ENCODE measurements at regions not wholly inside any gene's neighbourhood (a gene's known extent, or its start where the extent isn't known, plus 50 kb on each side); places are given as distances from the start of the nearest gene placed in this dataset.

DNA sequence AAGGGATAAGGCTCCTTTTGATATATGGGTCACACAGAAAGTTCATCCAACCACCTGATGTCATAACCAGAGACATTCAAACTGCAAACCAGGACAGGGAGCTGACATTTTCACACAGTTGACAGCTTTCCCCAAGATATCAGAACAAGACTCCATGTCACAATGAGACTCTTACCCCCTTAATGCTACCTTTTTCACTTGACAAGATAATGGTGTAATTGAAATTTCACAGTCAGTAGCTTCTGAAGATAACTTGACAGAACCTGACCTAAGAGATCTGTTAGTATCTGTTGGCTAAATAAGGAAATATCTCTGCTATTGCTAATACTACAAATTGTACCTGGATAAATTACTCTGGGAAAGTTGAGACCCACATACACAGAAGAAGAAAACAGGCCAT lies 187.3 kb downstream of the C12orf50 start:
- no peak for DNase-seq (ENCODE audit: low spot score)

DNA sequence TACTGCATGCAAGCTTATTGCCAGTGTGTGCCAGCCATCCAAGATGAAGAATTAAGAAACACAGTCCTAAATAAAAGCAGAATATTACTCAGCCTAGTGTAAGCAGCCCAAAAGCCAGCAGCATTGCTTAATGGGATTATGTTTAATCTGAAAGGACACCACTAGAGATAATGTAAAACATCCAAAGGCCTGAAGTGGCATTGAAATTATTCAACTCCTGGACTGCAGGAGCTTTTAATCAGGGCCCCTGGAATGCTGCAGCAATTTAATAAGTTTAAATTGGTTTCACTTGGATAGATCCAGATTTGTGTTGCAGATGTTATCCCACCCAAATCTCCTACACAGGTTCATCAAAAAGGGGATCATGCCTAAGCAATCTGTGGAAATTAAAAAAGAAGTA lies 193.0 kb downstream of the C12orf50 start:
- no peak for DNase-seq (ENCODE audit: low spot score)

DNA sequence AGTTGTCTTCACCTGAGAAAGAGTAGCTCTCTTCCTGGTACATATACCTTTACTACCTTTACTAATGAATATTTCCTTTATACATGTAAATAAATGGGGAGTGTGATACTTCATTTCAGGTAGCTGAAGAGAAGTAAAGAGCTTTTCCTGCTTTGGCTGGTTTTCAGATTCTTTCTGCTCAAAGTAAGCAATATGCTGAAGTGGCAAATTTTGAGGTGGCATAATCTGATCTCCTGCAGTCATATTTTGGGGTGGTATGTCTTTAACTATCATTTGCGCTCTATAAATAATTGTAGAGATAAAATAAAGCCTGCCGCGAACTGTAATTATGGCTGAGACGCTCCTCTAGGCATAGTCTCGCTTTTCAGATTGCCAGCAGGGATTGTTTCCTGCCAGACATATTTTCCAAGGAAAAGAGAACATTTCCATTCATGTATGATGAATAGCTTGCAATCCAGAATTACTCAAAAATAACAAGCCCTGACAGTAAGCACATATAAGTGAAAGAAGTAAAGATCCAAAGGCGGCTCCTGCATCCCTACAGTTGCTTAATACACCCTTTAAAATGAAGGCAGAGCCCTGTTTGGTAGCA lies 200.7 kb downstream of the C12orf50 start:
- no peak for DNase-seq (ENCODE audit: low spot score)

DNA sequence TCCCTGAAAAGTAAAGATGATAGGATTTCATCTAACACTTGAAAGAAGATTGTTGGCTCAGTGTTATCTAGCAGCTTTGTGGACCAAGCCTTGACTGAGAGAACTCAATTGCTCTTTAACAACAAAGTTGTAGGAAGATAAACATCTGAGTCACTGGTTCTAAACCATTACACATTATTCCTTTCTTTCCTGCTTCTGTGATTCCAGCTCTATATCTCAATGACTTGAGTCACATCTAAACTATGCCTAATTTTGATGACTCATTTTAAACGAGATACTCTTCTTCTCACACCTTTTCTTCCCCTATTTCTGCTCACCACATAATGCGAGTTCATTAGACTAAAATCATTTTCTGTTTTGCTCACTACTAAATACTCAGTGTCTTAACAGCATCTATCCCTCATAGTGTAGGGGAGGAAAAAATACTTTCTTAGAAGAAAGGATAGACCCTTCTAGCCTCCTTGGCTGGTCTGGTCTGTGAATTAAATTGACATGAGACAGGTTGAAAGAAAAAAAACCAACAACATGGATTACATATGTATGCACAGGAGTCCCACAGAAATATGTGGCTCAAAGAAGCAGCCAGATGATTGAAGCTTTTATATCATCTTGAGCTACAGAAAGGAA lies 201.4 kb downstream of the C12orf50 start:
- DNase-seq (ENCODE audit: low spot score) = no peak

DNA sequence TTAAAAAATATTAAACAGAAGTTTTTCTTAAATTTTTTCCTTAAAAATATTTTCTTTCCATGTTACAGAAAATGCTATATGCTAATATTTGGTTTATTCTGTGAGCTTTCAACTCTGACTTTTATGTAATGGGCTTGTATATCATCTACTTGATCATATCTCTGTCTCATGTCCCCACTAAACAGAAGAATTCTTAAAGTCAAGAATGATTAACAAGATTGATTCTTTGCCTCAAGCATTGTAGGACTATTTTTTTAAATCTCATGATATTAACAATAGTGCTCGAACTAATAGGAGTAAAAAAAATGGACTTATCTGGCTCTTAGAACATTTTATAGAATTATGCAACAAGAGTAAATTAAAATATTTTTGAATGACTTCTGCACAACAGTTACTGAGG lies 206.3 kb downstream of the C12orf50 start:
- no peak for DNase-seq (ENCODE audit: low spot score)

DNA sequence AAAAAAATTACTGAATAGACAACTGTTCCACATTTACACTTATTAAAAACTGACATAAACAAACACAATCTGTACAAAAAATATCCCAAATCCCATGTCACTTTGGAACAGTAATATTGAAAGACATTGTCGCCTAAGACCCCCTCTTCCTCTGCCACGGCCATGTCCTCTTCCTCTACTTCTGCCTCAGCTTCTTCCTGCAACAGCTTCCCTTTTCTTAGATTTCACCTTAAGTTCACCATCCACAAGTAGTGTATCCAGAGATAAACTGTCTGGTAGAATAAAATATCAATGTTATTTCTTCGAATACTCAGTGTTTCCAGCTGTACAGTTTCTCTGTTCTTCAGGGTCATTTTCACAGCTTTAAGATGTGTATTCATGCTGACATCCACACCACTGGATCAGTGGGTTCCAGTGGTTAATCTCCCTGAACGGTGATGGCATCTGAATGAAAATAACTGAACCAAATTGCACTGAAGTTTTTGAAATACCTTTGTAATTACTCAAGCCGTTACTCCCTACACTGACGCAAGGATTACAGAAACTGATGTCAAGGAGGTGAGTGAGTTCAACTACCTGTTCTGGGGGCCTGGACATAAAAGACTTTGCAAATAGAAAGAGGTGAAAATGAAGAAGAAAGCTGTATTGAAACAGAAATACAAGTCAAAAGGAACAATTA lies 208.5 kb downstream of the C12orf50 start:
- no peak for DNase-seq (ENCODE audit: low spot score)

DNA sequence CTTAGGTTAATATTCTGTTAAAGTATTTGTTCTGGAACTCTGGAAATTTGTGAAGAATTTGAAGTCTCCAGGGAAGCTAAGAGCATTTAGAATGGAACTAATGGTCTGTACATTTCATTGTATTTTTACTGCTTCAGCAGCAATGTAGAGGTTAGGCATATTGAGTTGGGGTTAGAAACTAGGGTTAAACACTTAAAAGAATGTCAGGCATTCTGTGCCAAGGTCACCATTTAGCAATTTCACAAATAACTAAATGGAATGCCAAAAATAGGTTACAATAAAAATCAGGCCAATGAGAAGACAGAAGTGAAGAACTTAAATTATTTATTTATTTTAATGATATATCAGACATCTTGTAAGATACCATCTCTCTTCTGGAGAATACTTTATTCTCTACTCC lies 210.8 kb downstream of the C12orf50 start:
- no peak for DNase-seq (ENCODE audit: low spot score)

DNA sequence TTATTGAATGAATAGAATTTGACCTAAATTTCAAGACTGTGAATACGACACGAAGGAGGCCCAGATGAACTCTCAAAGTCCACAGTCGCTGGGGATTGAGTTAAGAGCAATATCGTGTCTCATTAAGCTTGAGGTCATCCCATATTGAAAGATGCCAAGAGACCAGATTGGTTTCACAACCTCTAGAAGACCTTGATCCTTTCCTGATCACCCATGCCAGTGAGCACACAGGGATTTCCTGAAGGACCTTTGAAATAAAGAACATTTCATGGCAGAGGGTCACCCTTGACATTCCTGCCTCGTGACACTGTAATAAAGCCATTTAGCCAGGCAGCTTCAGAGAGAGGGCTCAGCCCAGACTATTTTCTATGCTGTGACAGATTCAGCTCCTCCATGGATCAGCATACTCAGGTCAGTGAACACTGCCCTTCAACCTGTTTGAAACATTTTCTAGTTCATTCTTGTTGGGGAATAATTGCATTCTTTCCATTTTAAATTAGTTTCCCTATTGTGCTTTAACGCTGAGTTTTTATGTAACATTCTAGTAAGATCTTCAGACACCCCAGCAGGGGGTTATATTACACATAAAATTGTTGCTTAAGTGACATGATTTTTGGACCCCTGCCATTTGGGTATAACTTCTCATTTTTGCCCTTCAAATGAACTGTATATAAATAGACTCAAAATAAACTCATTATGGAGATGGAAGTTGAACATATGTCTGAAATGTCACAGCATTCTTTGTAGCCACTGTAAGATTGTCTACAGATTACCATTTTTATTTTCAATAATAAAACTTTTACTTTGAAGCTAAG lies 213.2 kb downstream of the C12orf50 start:
- DNase-seq (ENCODE audit: low spot score) = no peak

DNA sequence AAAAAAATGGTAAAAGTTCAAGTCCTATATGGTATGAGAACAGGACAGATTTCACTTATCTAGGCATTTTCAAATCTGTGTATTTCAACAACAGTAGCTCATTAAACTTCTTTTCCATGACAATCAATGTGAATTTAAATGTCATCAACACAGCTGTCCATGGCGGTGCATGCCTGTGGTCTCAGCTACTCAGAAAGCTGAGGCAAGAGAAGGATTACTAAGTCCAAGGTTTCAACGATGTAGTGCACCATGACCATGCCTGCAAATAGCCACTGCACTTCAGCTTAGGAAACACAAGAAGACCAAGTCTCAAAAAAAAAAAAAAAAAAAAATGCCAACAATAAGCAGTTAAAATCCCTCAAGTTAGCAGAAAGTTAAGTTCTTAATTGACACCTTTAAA lies 214.6 kb downstream of the C12orf50 start:
- no peak for DNase-seq (ENCODE audit: low spot score)

DNA sequence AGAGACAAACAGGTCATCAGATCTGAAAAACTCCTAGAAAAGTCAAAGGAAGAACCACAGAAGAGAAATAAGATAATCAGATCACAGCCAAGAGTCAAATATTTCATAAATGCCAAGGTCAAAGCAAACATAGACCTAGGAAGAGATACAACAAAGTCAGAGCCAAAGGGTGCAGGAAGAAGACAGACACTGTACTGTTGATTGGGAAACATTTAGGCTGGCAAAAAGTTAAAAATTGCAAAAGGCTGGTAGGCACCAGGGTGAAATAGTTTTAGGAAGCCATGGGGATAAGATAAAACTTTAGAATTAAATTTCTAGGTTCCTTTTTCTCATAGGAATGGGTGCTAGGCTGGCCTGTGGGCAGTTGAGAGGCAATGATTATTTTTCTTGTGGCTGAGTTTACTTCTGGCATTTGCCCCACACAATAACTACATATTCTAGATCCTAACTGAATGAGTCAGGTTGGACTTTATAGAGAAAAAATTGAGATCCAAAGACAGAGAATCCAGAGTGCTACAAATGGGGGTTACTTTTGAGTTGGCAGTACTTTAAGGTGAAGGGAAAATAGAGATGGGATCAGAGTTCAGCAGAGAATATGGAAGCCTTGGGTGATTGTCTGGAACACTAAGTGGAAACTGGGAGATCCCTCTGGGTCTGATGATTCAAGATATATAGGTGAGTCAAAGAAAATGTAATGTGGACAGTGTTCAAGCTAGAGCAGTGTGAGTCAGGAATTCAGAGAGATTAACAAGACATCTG lies 215.5 kb downstream of the C12orf50 start:
- no peak for DNase-seq (ENCODE audit: low spot score)

DNA sequence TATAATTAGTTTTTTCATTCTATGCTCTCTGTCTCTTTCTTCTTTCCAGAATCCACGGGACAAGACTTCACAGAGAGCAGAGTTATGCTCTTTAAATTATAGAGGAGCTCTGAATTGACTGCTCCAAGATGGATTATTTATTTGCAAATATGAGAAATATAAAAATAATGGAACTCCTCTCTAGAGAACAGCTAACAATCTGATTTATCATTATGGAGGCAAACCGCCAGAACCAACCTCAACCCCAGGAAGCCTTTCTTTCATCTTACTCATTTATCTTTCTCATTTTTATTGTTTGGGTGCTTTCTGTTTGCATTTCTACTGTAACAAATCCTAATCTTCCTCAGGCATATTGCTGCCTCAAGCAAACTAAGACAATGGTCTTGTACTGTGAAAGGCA lies 216.5 kb downstream of the C12orf50 start:
- DNase-seq (ENCODE audit: low spot score) = no peak

DNA sequence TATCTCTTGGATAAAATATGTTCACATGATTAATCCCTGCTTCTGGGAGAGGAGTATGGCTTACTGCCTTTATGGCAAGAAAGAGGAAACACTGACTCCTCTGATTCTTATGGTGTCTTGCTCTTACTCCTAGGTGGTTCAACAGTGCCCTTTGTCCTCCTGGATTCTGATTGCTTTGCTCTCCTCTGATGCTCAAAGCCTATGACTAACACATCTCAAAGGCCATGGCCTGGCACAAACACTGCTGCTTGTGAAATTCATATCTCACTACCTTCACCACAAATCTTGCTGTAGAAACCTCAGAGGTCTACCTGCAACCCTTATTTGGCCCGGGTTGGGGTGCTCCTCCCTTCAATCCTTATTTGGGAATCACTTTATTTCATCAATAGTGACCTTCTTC lies 217.2 kb downstream of the C12orf50 start:
- no peak for DNase-seq (ENCODE audit: low spot score)

DNA sequence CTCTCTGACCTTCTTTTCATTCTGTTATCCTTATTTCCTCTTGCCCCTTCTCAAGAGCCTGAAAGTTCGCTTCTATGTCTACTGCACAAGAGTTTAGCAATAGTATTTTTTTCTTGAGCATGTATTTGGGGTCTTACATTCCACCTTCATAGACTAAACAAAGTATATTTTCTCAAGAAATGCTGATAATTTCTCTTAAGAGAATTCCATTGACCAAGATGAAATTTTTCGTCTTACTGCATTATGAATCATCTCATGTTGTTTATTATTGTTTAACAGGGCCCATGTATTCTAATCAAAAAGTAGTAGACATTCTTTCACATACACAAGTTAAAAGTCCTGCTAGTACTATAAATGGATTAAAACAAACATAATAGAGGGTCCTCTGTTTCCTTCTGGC lies 219.3 kb downstream of the C12orf50 start:
- no peak for DNase-seq (ENCODE audit: low spot score)

DNA sequence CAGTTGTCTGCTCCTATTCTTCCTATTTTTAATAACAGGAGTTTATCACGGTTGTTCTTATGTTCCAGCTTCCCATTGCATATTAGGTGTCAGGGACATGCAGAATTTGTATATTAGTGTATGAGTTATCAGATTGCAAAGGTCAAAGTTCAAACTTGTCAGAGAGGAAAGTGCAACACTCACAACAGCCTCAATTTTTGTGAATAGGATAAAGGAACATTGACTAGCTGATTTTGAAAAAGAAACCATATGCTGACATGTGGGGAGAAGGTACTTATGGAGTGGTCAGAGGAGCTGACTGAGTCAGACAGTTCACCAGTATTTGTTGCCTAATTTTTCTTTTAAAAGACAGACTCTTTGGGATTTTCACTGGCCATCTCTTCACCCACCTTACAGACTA lies 222.1 kb downstream of the C12orf50 start:
- DNase-seq (ENCODE audit: low spot score) = no peak

DNA sequence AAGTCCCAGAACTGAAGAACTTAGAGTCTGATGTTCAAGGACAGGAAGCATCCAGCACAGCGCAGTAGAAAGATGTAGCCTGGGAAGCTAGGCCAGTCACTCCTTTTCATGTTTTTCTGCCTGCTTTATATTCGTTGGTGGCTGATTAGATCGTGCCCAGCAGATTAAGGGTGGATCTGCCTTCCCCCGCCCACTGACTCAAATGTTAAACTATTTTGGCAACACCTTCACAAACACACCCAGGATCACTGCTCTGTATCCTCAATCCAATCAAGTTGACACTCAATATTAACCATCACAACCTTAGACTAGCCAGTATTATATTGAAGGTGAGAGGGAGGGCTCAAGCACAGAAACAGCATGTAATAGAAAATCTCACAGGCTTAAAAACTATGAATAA lies 222.9 kb downstream of the C12orf50 start:
- no peak for DNase-seq (ENCODE audit: low spot score)

DNA sequence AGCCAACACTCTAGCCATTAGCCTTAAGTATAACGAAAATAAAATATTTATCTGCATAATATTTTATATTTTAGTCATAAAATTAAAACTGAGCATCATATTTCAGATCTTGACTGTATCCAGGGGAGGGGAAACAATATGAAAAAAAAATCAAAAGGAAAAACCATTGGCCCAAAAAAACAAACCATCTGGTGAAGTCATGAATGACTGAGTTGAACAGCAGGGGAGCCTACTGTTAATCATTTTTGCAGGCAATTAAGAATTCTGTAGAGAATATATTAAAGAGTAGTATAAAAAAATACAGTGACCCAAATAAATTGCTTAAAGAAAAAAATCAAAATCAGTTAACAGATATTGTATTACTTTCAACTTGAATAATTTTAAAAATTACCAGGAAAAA lies 224.8 kb downstream of the C12orf50 start:
- DNase-seq (ENCODE audit: low spot score) = peak; percentile 19

DNA sequence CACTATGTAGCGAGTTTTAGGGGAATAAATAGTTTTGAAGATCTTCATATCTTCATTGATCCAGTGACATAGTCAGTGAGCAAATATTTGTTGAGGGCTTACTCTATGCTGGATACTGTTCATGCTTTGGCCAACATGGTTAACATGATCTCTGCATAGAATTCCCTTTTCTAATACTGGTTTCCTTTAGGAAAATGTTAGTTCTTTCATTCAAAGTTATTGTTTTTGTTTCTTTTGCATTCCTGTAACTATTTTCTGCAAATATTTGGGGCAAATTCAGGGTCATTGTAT lies 226.5 kb downstream of the C12orf50 start:
- no peak for DNase-seq (ENCODE audit: low spot score)

DNA sequence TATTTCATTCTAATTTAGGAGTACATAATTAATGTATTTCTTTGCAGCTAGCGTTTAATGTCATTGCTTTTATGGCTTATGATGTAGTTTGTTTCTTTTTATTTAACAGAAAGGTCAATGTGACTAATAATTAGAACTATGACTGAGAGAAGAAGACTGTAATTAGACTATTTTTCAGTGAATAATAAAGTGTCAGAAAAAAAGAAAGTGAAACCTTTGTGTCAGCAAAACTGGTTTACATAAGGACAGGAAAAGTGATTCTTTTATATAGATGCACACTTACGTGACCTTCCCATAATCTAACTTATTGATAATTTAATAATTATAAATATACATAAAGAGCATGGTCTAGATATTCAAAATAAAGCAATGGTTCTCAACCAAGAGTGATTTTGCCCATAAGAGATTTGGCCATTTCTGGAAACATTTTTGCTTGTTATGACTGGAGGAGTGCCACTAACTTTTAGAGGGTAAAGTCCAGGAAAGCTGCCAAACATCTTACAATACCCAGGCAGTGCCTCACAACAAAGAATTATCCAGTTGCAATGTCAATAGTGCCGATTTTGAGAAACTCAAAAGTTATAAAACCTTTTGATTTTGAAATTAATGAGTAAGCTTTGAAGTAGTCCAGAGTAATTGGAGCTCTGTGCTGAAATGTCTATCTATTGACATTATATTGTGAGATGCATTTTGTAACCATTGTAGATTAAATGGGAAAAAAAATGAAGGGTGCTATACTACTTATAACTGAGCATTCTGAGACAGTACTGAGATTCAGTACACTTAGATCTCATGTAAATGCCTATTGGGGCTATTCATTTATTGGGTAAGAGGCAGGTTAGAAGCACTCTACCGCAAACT lies 227.1 kb downstream of the C12orf50 start:
- peak; percentile 12 for DNase-seq (ENCODE audit: low spot score)

DNA sequence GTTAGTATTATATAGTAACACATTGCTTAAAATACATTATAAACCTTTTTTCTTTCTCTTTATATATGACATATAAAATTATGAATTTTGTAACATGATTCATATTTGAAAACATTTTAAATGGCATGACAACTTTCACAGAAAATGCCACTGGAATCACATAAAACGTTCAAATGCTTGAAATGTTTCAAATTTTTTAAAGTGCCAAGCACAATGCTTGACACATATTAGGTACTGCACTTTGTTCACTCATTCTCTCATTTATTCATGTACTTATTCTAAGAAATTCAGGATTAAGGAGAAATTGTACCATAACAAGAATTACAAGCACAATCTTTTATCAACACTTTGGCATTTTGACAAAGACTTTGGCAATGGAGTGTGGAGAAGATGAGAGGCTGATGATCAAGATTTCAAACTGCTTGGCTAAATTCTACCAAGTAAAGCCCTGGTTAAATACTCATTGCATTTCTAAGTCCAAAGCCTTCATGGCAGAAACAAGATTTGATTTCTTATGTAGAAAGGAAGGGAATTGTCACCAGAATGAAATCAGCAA lies 232.2 kb downstream of the C12orf50 start:
- DNase-seq (ENCODE audit: low spot score) = no peak

DNA sequence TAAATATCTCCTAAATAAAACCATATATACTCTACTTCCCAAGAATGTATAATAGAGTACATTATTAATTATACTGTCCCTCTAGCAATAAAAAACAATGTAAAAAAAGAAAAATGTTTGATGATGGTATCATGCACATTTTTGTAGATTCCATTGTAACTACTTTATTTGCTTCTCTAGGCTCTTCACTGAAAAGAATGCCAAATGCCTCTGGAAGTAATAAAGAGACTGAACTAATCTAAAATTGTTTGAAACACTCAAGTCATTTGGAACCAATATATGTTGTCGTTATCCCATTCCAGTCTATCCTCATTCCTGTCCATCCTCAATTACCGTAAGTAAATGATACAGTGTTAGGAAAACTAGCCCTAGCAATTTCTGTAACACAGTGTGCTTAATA lies 233.6 kb downstream of the C12orf50 start:
- DNase-seq (ENCODE audit: low spot score) = no peak

DNA sequence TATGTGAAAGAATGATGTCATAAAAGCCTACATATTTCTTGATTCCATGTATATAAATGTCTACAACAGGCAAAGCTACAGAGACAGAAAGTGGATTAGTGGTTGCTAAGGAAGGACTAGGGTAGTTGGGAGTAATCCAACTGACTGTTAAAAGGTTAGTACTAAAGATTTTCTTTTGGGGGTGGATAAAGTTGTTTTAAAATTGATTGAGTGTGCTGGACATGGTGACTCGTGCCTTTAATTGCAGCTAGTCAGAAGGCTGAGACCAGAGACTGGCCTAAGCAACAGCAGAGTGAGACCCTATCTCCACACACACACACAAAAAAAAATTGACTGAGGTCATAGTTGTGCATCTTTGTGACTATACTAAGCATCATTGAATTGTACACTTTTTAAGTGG lies 234.3 kb downstream of the C12orf50 start:
- DNase-seq (ENCODE audit: low spot score) = no peak
